AML-193 (cell line): ENCODE measurements at regions not wholly inside any gene's neighbourhood (a gene's known extent, or its start where the extent isn't known, plus 50 kb on each side); places are given as distances from the start of the nearest gene placed in this dataset.

Experiments
- DNase-seq, 2 experiments: peaks; one replicate each; lab custom pipeline; 2025; lab: John Stamatoyannopoulos, UW

GRCh38 chr12:78792052-78792698 lies 72.4 kb upstream of the SYT1 start:
- no peak for DNase-seq

- DNase-seq: no peak
Observed at GRCh38 chr12:78793491-78793890, 71.1 kb upstream of the SYT1 start.

GRCh38 chr12:78793982-78794381 lies 70.6 kb upstream of the SYT1 start:
- DNase-seq: no peak

GRCh38 chr12:78795934-78796445 lies 68.6 kb upstream of the SYT1 start:
- DNase-seq: no peak

GRCh38 chr12:78797196-78797931 lies 67.2 kb upstream of the SYT1 start:
- no peak for DNase-seq

- DNase-seq: no peak
Observed at GRCh38 chr12:78799649-78800048, 64.9 kb upstream of the SYT1 start.

GRCh38 chr12:78802593-78802992 lies 62.0 kb upstream of the SYT1 start:
- no peak for DNase-seq

- DNase-seq: no peak
Observed at GRCh38 chr12:78804262-78804661, 60.3 kb upstream of the SYT1 start.
